ENCODE measurements at regions not wholly inside any gene's neighbourhood (a gene's known extent, or its start where the extent isn't known, plus 50 kb on each side); places are given as distances from the start of the nearest gene placed in this dataset.
"Not testable (repeated sequence)": the region's sequence is repeated elsewhere in the genome, so short reads cannot be mapped to it uniquely, and the experiment has no call there.

DNA sequence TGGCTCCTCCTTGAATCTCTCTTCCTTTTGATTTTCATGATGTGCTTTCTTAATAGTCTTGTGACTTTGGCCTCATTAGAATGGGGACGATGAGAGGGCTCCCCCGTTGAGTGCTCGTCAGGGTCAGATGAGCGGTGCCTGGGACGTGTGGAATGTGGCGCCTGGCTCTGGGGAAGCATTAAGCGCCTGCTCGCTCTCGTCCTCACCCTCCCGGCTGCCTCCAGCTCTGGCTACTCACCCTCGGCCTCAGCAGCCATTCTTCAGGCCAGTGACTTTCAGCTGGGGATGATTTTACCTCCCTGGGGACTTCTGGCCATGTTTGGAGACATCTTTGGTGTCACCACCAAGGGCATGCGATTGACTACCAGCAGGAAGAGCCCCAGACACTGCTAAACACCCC, 69.7 kb downstream of the RPS6KA4 start:
- H3K4me3 ChIP-seq, result no peak overlapping the region
- H3K27ac ChIP-seq, result no peak overlapping the region

GRCh38 chr11:64429970-64430369, 71.0 kb downstream of the RPS6KA4 start:
- Histone ChIP-seq H3K4me3 (no peak overlapping the region), H3K27ac (no peak overlapping the region)

DNA sequence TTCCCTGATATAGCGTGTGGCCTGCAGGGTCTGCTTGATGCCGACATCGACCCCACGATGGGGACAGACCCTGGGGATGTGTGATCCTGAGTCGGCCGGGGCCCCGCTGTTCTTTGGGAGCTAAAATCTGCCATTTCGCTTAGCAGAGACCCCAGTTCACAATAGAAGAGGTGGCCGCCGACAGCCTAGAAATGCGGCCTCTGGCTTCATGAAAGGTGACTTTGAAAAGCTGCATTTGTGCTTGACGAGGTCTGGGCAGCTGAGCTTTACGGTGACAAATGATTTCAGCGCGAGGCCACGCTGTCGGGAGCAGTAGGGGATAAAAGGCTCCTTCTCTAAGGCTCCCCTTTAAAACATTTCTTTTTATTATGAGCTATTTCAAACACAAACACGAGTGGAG, 71.7 kb downstream of the RPS6KA4 start:
- Histone ChIP-seq H3K27ac (no peak overlapping the region), H3K4me3 (no peak overlapping the region)

DNA sequence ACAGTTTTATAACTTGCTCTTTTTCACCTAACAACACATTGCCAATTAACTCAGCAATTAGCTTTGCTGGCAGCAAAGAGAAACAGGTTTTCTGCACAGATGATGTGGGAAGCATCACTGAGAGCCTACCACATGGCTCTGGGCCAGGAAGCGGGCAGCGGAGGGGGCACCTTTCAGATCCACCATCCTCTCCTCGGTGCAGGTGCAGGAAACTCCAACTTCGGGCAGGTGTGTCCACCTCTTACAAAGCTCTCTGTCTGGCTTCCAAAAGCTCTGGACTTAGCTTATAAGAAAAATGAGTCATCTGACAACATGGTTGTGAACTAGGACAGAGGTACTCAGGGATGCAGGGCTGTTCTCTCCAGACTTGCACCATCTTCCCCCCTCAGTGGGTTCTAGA, 77.0 kb downstream of the RPS6KA4 start:
- no peak overlapping the region for H3K4me3 ChIP-seq
- no peak overlapping the region for H3K27ac ChIP-seq

DNA sequence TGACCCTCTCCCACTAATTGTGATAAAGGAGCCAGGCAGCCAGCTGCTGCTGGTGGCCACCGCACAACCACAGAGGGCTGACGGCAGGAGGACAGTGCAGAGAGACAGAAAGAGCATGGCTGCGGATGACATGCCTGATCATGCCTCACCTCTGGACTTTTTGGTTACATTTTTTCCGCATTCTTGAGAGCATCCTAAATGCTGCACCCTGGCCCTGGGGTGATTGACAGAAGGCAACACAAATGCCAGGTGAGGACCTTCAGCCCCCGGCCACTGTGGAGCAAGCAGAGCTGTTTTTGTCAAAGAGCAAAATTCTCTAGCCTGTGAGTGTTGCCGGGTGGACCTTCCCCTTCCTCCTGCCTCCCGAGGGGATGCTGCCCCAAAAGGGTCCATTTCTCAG, 78.5 kb downstream of the RPS6KA4 start:
- H3K4me3 ChIP-seq, result no peak overlapping the region
- no peak overlapping the region for H3K27ac ChIP-seq

- Histone ChIP-seq H3K4me3 (no peak overlapping the region), H3K27ac (no peak overlapping the region)
Measured at GRCh38 chr11:64438986-64439771, 80.2 kb downstream of the RPS6KA4 start.

GRCh38 chr11:64439772-64440491, 81.0 kb downstream of the RPS6KA4 start:
- H3K27ac ChIP-seq, H3K4me3 ChIP-seq: not testable (repeated sequence)

DNA sequence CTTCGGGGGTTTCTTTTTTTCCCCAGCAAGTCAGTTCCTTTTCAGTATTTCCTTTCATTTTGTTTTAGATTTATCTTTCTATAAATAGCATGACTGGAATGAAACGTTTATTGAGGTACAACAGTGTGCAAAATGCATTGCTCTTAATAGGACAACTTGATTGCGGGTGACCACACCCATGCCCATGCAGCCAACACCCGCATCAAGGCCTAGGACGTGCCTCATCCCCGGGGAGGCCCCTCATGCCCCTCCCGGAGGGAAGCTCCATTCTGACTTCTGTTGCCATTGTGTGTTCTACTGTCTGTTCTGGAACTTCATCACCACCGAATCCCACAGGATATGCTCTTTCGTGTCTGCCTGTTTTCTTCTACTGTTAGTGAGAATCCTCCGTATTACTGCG, 82.2 kb downstream of the RPS6KA4 start:
- H3K4me3 ChIP-seq, result no peak overlapping the region
- no peak overlapping the region for H3K27ac ChIP-seq

GRCh38 chr11:64443001-64443400, 84.0 kb downstream of the RPS6KA4 start:
- Histone ChIP-seq H3K4me3 (no peak overlapping the region), H3K27ac (no peak overlapping the region)

DNA sequence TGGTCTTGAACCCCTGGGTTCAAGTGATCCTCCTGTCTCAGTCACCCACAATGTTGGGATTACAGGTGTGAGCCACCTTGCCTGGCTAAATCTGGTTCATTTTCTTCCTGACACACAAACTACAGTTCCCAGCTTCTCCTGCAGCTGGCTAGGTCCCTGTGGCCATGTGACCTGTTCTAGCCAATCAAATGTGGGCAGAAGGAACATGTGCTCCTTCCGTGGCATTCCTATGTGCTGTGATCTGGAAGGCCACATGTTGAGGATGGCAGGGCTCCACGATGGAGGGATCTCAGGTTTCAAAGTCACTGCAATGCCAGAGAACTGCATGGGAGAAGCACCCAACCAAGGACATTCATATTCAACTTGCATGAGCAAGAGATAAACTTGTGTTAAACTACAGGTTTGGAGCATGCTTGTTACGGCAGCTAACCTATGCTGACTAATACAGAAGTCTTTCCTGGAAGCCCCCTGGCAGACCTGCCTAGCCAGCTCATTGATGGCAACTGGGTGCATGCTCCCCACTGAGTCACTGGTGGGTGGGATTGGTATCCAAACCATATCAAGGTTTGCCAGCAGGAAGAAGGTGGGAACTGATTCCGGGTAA, 86.0 kb downstream of the RPS6KA4 start:
- H3K4me3 ChIP-seq, result no peak overlapping the region
- no peak overlapping the region for H3K27ac ChIP-seq

- Histone ChIP-seq H3K4me3 (no peak overlapping the region), H3K27ac (no peak overlapping the region)
Measured at GRCh38 chr11:64445651-64446050, 86.7 kb downstream of the RPS6KA4 start.

- Histone ChIP-seq H3K27ac (peak overlapping the region in 12 of 21 experiments; percentile 4 to 77 (median 47)), H3K4me3 (peak overlapping the region in 2 of 7 experiments; percentile 19 to 28)
Measured at GRCh38 chr11:64447831-64448598, 89.1 kb downstream of the RPS6KA4 start.

DNA sequence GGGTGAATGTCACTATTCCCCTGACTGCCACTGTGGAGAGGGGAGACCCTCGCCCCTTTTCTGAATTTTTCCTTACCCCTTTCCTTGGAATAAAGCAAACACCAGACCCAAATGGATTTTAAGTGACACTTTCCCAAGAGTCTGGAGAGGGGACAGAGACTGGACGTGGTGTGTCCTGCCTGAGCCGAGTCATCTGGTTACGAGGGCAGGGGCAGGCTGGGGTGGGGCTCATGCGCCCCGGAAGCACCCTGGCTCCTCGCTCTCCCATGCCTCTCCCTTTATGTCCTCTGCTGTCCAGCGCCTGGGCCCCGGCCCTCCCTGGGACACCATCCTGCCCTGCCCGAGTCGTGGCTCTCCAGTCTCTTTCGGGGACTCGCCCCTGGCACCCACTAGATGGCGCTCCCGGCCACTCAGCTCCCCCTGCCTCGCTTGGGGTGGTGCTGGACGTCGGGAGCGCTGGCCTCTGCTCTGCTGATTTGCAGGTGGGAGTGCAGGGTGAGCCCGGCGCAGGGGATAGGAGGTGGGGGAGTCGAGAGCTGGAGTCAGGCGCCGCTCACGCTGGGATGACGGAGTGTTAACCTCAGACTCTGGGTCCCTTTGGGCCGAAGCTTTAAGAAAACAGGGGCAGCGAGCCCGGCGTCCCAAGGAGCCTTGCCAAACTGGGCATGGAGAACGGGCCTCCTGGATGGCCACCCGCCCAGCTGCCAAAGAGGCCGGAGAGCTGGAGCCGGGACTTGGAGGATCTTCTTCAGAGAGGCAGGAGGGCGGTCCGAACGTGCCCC, 89.8 kb downstream of the RPS6KA4 start:
- Histone ChIP-seq H3K27ac (peak overlapping the region in 13 of 21 experiments; percentile 2 to 77 (median 30)), H3K4me3 (peak overlapping the region; percentile 2 to 28 (median 19))

DNA sequence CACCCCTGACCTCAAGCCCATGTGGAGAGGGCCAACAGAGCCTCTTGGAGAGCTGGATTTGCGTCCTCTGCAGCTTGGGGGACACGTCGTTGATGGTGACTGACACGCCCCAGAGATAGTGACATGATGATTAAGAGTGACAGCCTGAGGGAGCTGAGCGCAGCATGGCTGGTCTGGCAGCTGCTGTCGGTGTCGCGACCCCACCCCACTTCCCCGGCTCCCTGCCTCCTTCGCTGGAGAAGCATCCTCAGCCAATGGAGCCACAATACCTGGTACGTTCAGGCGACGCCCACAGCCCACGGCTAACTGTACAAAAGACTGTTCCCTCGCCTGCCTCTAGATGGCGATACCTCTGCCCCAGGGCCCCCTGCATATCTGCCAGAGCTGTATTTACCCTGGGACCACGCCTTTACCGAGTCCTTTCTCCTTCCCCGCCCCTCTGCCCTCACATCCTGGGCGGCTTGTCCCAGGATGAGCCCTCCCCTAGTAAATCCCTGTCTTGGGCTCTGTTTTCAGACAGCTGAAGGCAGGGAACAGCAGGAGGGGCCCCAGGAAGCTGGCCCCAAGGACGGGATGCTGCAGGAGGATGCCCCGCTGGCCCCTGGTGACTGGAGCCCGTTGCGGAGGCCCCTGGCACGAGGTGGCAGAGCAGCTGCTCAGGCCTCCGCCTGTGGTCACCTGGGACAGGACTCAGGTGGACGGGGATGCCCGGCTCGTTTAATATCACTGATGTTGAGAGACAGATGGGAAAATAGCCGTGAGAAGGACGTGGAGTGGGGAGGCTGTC, 90.6 kb downstream of the RPS6KA4 start:
- Histone ChIP-seq H3K27ac (peak overlapping the region in 10 of 21 experiments; percentile 2 to 77 (median 36)), H3K4me3 (peak overlapping the region; percentile 2 to 28 (median 19))

- Histone ChIP-seq H3K4me3 (no peak overlapping the region), H3K27ac (no peak overlapping the region)
Measured at GRCh38 chr11:64450168-64450560, 91.2 kb downstream of the RPS6KA4 start.

DNA sequence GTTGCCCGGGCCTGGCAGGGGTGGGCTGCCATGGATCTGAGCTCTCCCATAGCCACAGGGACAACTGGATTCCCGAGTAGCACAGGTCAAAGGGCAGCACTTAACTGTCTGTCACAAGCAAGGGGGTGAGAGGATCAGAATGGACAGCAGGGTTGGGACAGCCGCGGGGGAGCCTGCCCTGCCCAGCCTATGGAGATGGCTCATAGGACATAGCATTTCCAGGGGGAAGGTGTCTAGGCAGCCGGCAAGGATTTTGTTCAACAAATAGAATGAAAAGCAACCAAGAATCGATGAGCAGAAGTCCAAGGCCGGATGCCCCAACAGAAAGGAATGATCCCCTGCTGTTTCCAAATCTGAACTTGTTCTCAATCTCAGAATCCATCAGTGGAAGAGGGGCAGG, 92.9 kb downstream of the RPS6KA4 start:
- no peak overlapping the region for H3K4me3 ChIP-seq
- no peak overlapping the region for H3K27ac ChIP-seq

DNA sequence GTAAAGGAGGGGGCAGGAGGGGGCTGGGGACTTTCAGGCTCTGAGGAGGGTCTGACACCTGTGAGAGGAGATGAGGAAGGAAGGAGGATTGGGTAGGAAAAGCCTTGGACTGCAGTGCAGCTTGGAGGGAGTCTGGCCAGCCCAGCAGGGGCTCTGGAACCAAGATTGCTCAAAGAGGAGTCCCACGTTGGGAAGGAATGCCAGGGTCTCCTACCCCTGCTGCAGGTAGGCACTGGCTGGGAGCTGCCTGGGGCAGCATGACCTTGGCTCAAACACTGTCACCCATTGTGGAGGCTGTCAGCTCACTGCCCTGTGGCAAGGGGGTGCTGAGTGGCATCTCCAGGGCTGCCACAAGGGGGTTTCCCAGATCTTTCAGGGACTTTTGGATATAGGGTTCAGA, 94.5 kb downstream of the RPS6KA4 start:
- Histone ChIP-seq H3K27ac (no peak overlapping the region), H3K4me3 (no peak overlapping the region)

DNA sequence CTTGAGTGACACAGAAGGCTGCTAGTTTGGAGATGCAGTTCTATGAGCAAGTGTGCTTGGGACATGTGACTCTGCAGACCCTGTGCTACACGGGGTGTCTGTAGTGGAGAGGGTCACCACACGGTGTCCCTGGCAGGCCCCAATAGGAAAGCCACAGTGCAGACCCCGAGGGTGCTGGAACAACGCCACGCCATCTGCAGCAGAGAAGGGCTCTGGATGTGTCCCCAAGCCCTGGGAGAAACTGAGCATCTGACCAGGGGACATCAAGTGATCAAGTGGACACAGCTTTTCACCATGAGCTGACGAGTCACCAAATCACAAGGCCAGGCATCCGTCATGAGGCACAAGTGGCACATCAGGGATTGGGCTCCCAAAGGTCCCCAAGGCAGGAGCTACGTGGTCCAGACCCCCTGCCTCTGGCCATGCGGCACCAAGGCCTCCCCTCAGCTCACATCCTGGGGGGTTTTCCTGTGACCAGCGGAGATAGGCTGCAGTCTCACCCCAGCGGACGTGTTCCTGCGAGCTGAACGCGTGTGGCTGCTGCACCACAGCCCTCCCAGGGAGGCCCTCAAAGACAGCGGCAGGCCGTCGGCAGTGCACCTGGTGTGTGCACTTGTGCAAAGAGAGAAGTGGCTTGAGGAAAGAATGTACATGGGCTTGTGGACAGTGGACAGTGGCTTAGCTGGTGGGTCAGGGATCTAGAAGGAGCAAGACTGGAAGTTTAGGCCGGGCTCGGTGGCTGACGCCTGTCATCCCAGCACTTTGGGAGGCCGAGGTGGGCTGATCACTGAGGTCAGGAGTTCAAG, 96.7 kb downstream of the RPS6KA4 start:
- H3K4me3 ChIP-seq, result no peak overlapping the region

More for the DNA sequence above, 96.7 kb downstream of the RPS6KA4 start:
- no peak overlapping the region for H3K27ac ChIP-seq

All from skin epidermis (tissue), 12 donors.